ENCODE measurements at regions not wholly inside any gene's neighbourhood (a gene's known extent, or its start where the extent isn't known, plus 50 kb on each side); places are given as distances from the start of the nearest gene placed in this dataset.

DNA sequence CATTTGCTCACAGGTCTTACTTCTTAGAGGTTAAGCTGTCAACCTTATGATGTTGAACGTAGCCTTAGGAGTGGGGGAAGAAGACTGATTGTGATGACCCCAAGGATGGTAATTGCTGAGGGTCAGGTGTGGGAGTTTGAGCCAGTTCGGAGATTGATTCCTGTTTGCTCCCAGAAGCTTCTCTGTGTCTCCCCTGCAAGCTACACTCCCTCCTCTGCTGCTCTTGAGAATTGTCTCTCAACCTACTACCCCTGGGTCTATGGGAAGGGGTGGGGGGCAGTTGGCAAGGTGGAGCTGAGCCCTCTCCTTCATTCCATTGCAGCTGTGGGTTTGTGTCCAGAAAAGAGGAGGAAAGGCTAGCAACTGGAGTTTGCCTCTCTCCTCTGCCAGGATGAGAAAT is 113.8 kb downstream of the PLEKHG1 start:
- no peaks in the 10 kb centered on the region for H3K4me1 ChIP-seq (ENCODE audit: insufficient read depth, low read length)
- H3K9me3 ChIP-seq (ENCODE audit: control insufficient read depth in 1 of 2, insufficient read depth in 1 of 2, low read length in 2 of 2), result no peaks in the 10 kb centered on the region
- DNase-seq, result no peak
- H3K27me3 ChIP-seq (ENCODE audit: control insufficient read depth in 1 of 2, insufficient read depth in 2 of 2, low read length in 2 of 2), result no peaks in the 10 kb centered on the region
- ATAC-seq (ENCODE audit: poor library complexity), result no peak
- TF ChIP-seq, protein P1, sequence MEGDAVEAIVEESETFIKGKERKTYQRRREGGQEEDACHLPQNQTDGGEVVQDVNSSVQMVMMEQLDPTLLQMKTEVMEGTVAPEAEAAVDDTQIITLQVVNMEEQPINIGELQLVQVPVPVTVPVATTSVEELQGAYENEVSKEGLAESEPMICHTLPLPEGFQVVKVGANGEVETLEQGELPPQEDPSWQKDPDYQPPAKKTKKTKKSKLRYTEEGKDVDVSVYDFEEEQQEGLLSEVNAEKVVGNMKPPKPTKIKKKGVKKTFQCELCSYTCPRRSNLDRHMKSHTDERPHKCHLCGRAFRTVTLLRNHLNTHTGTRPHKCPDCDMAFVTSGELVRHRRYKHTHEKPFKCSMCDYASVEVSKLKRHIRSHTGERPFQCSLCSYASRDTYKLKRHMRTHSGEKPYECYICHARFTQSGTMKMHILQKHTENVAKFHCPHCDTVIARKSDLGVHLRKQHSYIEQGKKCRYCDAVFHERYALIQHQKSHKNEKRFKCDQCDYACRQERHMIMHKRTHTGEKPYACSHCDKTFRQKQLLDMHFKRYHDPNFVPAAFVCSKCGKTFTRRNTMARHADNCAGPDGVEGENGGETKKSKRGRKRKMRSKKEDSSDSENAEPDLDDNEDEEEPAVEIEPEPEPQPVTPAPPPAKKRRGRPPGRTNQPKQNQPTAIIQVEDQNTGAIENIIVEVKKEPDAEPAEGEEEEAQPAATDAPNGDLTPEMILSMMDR (IDR thresholded peaks at IDR 0.05), result no peak
- ChIA-PET POLR2A (no interaction called here), CTCF (no interaction called here)
- Mint-ChIP-seq H3K36me3 (ENCODE audit: low read depth) (no peaks in the 10 kb centered on the region), H3K27ac (no peak overlapping the region), H3K9me3 (no peaks in the 10 kb centered on the region), H3K27me3 (no peaks in the 10 kb centered on the region), H3K4me1 (ENCODE audit: low read depth) (no peaks in the 10 kb centered on the region), H3K4me3 (no peak overlapping the region)
- intact Hi-C loops (cut with DNase I, micrococcal nuclease), result no loop called here
- no peak overlapping the region for H3K27ac ChIP-seq (ENCODE audit: low read depth in 1 of 2, low read length in 2 of 2)
- H3K36me3 ChIP-seq (ENCODE audit: insufficient read depth, low read length), result no peaks in the 10 kb centered on the region
- no peak overlapping the region for H3K4me3 ChIP-seq (ENCODE audit: low read length)

DNA sequence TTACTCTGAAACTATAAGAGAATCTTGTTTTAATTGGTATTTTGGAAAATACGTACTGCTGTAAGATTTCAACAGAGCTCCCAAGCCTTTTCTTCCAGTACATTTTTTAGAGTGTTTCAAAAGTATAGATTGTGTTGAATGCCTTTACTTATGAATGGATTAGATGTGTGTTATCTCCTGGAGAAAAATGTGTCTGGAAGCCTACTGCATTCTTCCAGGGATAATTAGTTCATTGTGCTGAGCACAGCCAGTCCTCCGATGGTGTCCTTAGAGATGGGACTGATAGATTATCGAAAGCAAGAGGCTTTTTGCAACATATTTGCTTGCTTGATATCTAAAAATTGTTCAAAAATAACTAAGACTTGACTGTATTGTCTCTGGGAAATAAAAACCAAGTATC is 114.2 kb downstream of the PLEKHG1 start:
- TF ChIP-seq, protein P1 (IDR thresholded peaks at IDR 0.05), result no peak
- Histone ChIP-seq H3K36me3 (ENCODE audit: insufficient read depth, low read length) (no peaks in the 10 kb centered on the region), H3K9me3 (ENCODE audit: control insufficient read depth in 1 of 2, insufficient read depth in 1 of 2, low read length in 2 of 2) (no peaks in the 10 kb centered on the region), H3K27me3 (ENCODE audit: control insufficient read depth in 1 of 2, insufficient read depth in 2 of 2, low read length in 2 of 2) (no peaks in the 10 kb centered on the region), H3K4me3 (ENCODE audit: low read length) (no peak overlapping the region), H3K4me1 (ENCODE audit: insufficient read depth, low read length) (no peaks in the 10 kb centered on the region), H3K27ac (ENCODE audit: low read depth in 1 of 2, low read length in 2 of 2) (no peak overlapping the region)
- H3K4me1 Mint-ChIP-seq (ENCODE audit: low read depth), result no peaks in the 10 kb centered on the region
- no peaks in the 10 kb centered on the region for H3K9me3 Mint-ChIP-seq
- no peak overlapping the region for H3K27ac Mint-ChIP-seq
- DNase-seq, result no peak
- intact Hi-C loops (cut with DNase I, micrococcal nuclease), result no loop called here
- CTCF ChIA-PET, result no interaction called here
- POLR2A ChIA-PET, result no interaction called here
- no peaks in the 10 kb centered on the region for H3K36me3 Mint-ChIP-seq (ENCODE audit: low read depth)
- H3K27me3 Mint-ChIP-seq, result no peaks in the 10 kb centered on the region
- no peak overlapping the region for H3K4me3 Mint-ChIP-seq
- no peak for ATAC-seq (ENCODE audit: poor library complexity)

DNA sequence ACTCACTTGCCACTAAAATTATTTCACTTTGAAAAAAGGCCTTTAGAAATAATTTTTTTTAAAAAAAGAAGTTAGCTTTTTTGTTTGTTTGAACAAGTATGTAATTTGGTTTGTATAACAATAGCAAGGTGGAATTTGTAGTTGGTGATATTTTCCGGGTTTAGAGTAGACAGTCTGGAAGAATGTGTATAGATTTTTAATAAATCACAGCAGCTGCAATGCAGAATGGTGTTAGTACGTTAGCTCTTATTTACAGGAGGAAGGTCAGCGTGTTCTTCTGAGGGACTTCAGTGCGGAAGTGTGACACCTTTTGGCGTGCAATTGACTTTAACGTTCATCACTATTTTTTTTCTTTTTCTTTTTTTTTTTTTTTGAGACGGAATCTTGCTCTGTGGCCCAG is 115.4 kb downstream of the PLEKHG1 start:
- no peak overlapping the region for H3K4me3 Mint-ChIP-seq

More for the DNA sequence above, 115.4 kb downstream of the PLEKHG1 start:
- no peak overlapping the region for H3K27ac ChIP-seq (ENCODE audit: low read depth in 1 of 2, low read length in 2 of 2)
- TF ChIP-seq, protein P1 (IDR thresholded peaks at IDR 0.05), result no peak
- Mint-ChIP-seq H3K27ac (no peak overlapping the region), H3K4me1 (ENCODE audit: low read depth) (no peaks in the 10 kb centered on the region), H3K9me3 (no peaks in the 10 kb centered on the region), H3K27me3 (no peaks in the 10 kb centered on the region), H3K36me3 (ENCODE audit: low read depth) (no peaks in the 10 kb centered on the region)
- POLR2A ChIA-PET, result no interaction called here
- no peaks in the 10 kb centered on the region for H3K9me3 ChIP-seq (ENCODE audit: control insufficient read depth in 1 of 2, insufficient read depth in 1 of 2, low read length in 2 of 2)
- no peak for DNase-seq
- ATAC-seq (ENCODE audit: poor library complexity), result no peak
- no peak overlapping the region for H3K4me3 ChIP-seq (ENCODE audit: low read length)
- CTCF ChIA-PET, result no interaction called here
- no peaks in the 10 kb centered on the region for H3K27me3 ChIP-seq (ENCODE audit: control insufficient read depth in 1 of 2, insufficient read depth in 2 of 2, low read length in 2 of 2)
- intact Hi-C loops (cut with DNase I, micrococcal nuclease), result no loop called here
- H3K36me3 ChIP-seq (ENCODE audit: insufficient read depth, low read length), result no peaks in the 10 kb centered on the region
- no peaks in the 10 kb centered on the region for H3K4me1 ChIP-seq (ENCODE audit: insufficient read depth, low read length)
